HL-60 (cell line): ENCODE measurements at regions not wholly inside any gene's neighbourhood (a gene's known extent, or its start where the extent isn't known, plus 50 kb on each side); places are given as distances from the start of the nearest gene placed in this dataset.

Experiments used
- DNase-seq, 2 experiments: peaks; one replicate each; pipeline ENCODE4 v3.0.0-alpha.2; 2010 to 2020; ENCODE audit warnings: low read depth in 1 of 2, low spot score in 1 of 2
- H3K27ac ChIP-seq: fragments of 250-450 bp; sonication (Bioruptor Pico); replicated peaks from 2 replicates; pipeline ENCODE4 v1.5.1; 2020; ENCODE audit warnings: mild to moderate bottlenecking, moderate library complexity
- H3K27me3 ChIP-seq: fragments of 250-450 bp; sonication (Bioruptor Pico); 2 replicates; pipeline ENCODE4 v1.5.1; 2021; ENCODE audit warnings: mild to moderate bottlenecking, moderate library complexity; ENCODE audit not compliant: insufficient read depth, poor library complexity, severe bottlenecking
- H3K4me3 ChIP-seq: replicated peaks from 2 replicates; pipeline ENCODE4 v1.5.1; 2011; ENCODE audit warnings: mild to moderate bottlenecking, control low read depth, low read length; ENCODE audit not compliant: insufficient read depth
- CTCF ChIP-seq: IDR thresholded peaks from one replicate; pipeline ENCODE4 v1.5.1; 2011; ENCODE audit warnings: low read length, control low read depth, inconsistent platforms; ENCODE audit not compliant: insufficient read depth
- GABPA ChIP-seq: IDR thresholded peaks from 2 replicates; pipeline ENCODE4 v1.6.1; 2012; ENCODE audit warnings: low read depth
- POLR2AphosphoS5 ChIP-seq: IDR thresholded peaks from 2 replicates; pipeline ENCODE4 v1.6.1; 2012; ENCODE audit warnings: low read depth
- SPI1 ChIP-seq: IDR thresholded peaks from 2 replicates; pipeline ENCODE4 v1.6.1; 2012; ENCODE audit warnings: low read depth, mild to moderate bottlenecking, borderline replicate concordance
- TF ChIP-seq, protein P1 (sequence below): IDR thresholded peaks from 2 replicates; pipeline ENCODE4 v1.6.1; 2012; ENCODE audit warnings: low read depth; ENCODE audit not compliant: insufficient replicate concordance

- H3K4me3 ChIP-seq: no peak overlapping the region
- no peak for DNase-seq
- H3K27ac ChIP-seq: no peak overlapping the region
- no peaks in the 10 kb centered on the region for H3K27me3 ChIP-seq
- TF ChIP-seq POLR2AphosphoS5: no peak
- no peak for TF ChIP-seq CTCF
- TF ChIP-seq SPI1: no peak
- no peak for TF ChIP-seq GABPA
- TF ChIP-seq, protein P1, sequence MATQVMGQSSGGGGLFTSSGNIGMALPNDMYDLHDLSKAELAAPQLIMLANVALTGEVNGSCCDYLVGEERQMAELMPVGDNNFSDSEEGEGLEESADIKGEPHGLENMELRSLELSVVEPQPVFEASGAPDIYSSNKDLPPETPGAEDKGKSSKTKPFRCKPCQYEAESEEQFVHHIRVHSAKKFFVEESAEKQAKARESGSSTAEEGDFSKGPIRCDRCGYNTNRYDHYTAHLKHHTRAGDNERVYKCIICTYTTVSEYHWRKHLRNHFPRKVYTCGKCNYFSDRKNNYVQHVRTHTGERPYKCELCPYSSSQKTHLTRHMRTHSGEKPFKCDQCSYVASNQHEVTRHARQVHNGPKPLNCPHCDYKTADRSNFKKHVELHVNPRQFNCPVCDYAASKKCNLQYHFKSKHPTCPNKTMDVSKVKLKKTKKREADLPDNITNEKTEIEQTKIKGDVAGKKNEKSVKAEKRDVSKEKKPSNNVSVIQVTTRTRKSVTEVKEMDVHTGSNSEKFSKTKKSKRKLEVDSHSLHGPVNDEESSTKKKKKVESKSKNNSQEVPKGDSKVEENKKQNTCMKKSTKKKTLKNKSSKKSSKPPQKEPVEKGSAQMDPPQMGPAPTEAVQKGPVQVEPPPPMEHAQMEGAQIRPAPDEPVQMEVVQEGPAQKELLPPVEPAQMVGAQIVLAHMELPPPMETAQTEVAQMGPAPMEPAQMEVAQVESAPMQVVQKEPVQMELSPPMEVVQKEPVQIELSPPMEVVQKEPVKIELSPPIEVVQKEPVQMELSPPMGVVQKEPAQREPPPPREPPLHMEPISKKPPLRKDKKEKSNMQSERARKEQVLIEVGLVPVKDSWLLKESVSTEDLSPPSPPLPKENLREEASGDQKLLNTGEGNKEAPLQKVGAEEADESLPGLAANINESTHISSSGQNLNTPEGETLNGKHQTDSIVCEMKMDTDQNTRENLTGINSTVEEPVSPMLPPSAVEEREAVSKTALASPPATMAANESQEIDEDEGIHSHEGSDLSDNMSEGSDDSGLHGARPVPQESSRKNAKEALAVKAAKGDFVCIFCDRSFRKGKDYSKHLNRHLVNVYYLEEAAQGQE: no peak
Observed at GRCh38 chrX:95885074-95885473, 799.6 kb upstream of the DIAPH2 start.

GRCh38 chrX:95889279-95889678 is 795.4 kb upstream of the DIAPH2 start:
- no peak overlapping the region for H3K4me3 ChIP-seq
- H3K27me3 ChIP-seq: no peaks in the 10 kb centered on the region
- no peak overlapping the region for H3K27ac ChIP-seq
- no peak for DNase-seq
- TF ChIP-seq, protein P1: no peak
- TF ChIP-seq SPI1 (no peak), GABPA (no peak), CTCF (no peak), POLR2AphosphoS5 (no peak)

DNA sequence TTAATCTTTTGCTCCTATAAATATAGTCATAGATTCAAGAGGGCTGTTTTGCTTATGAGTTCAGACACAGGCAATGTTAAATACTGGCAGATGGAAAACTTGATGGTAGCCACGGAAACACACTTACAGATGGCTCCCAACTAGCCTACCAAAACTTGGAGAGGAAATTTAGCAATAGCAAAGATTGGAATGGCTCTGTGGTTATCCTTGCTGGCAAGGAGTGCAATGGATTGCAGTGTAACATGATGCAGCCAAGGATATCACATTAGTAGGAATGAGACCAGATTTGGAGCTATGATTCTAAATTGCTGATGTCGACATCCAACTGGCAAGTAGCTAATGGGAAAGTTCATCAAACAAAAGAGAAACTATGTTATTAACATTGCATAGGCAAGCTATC is 791.0 kb upstream of the DIAPH2 start:
- no peak for DNase-seq
- H3K4me3 ChIP-seq: no peak overlapping the region
- no peak overlapping the region for H3K27ac ChIP-seq
- no peaks in the 10 kb centered on the region for H3K27me3 ChIP-seq
- no peak for TF ChIP-seq CTCF
- no peak for TF ChIP-seq SPI1
- TF ChIP-seq, protein P1: no peak
- no peak for TF ChIP-seq POLR2AphosphoS5
- no peak for TF ChIP-seq GABPA
